Mesendoderm (in vitro differentiated cells): ENCODE measurements at regions not wholly inside any gene's neighbourhood (a gene's known extent, or its start where the extent isn't known, plus 50 kb on each side); places are given as distances from the start of the nearest gene placed in this dataset.

Experiments
- DNase-seq: peaks from one replicate; pipeline ENCODE4 v3.0.0; 2013
- H2AK5ac ChIP-seq: 2 replicates; pipeline ENCODE4 v1.6.1; 2013; ENCODE audit warnings: low read length, inconsistent platforms
- H2BK120ac ChIP-seq: 2 replicates; pipeline ENCODE4 v1.6.1; 2013; ENCODE audit warnings: low read depth, mild to moderate bottlenecking, low read length, moderate library complexity, mixed read lengths
- H2BK15ac ChIP-seq: replicated peaks from 2 replicates; pipeline ENCODE4 v1.6.1; 2013; ENCODE audit warnings: low read depth, mild to moderate bottlenecking, moderate library complexity
- H2BK5ac ChIP-seq: 2 replicates; pipeline ENCODE4 v1.6.1; 2013; ENCODE audit warnings: low read length, inconsistent platforms
- H3K18ac ChIP-seq: 2 replicates; pipeline ENCODE4 v1.6.1; 2013; ENCODE audit warnings: mild to moderate bottlenecking, low read length, mixed read lengths
- H3K23ac ChIP-seq: one replicate; pipeline ENCODE4 v1.6.1; 2013; ENCODE audit warnings: low read length
- H3K27ac ChIP-seq: 2 replicates; pipeline ENCODE4 v1.5.1; 2013; ENCODE audit warnings: low read depth, mild to moderate bottlenecking, inconsistent platforms, low read length, moderate library complexity
- H3K27me3 ChIP-seq: 2 replicates; pipeline ENCODE4 v1.6.1; 2013; ENCODE audit warnings: low read length, control low read depth, mild to moderate bottlenecking, inconsistent platforms; ENCODE audit not compliant: insufficient read depth, poor library complexity
- H3K36me3 ChIP-seq: 2 replicates; pipeline ENCODE4 v1.6.1; 2013; ENCODE audit warnings: low read length, inconsistent platforms; ENCODE audit not compliant: control insufficient read depth, insufficient read depth
- H3K4ac ChIP-seq: one replicate; pipeline ENCODE4 v1.6.1; 2013; ENCODE audit warnings: low read depth, mild to moderate bottlenecking, low read length, moderate library complexity
- H3K4me1 ChIP-seq: 2 replicates; pipeline ENCODE4 v1.6.1; 2013; ENCODE audit warnings: low read depth, low read length, inconsistent platforms; ENCODE audit not compliant: control insufficient read depth
- H3K4me2 ChIP-seq: 2 replicates; pipeline ENCODE4 v1.6.1; 2013; ENCODE audit warnings: low read length
- H3K4me3 ChIP-seq: 2 replicates; pipeline ENCODE4 v1.5.1; 2013; ENCODE audit warnings: mild to moderate bottlenecking, low read length
- H3K56ac ChIP-seq: one replicate; pipeline ENCODE4 v1.6.1; 2013; ENCODE audit warnings: low read length
- H3K79me1 ChIP-seq: 2 replicates; pipeline ENCODE4 v1.6.1; 2013; ENCODE audit warnings: low read length, inconsistent platforms
- H3K79me2 ChIP-seq: 2 replicates; pipeline ENCODE4 v1.6.1; 2013; ENCODE audit warnings: mild to moderate bottlenecking, low read length; ENCODE audit not compliant: control insufficient read depth, insufficient read depth
- H3K9ac ChIP-seq: 2 replicates; pipeline ENCODE4 v1.6.1; 2013; ENCODE audit warnings: low read length, inconsistent platforms
- H4K5ac ChIP-seq: one replicate; pipeline ENCODE4 v1.6.1; 2013; ENCODE audit warnings: low read length
- H4K8ac ChIP-seq: one replicate; pipeline ENCODE4 v1.6.1; 2013; ENCODE audit warnings: low read depth, mild to moderate bottlenecking, control low read depth, low read length, moderate library complexity
- WGBS: extraction: QIAGEN DNeasy Blood & Tissue Kit; methylation state at CpG from one replicate; pipeline ENCODE4 v1.1.7; 2013; ENCODE audit warnings: low lambda C conversion rate, missing lambda C conversion rate; ENCODE audit not compliant: insufficient coverage; ENCODE audit errors: extremely low coverage; 5-methylcytosine and 5-hydroxymethylcytosine counted together

DNA sequence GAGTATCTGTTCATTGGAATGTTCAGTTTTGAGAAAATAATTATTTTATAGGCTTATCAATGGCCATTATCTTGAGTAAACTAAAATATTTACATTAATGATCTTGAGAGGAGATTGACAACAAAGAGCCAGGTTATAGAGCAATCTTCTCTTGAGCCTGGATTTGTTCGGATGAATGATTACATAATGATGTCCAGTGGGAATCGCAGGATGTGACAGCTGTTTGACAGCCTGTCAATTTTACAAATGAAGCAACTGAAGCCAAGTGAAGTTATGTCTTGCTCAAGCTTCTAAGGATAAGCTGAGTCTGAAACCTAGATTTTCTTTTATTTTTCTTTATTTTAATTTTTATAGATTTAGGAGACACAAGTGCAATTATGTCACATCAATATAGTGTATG, 52.1 kb upstream of the BACH1 start:
- no peak overlapping the region for H3K4me3 ChIP-seq
- no peak overlapping the region for H2AK5ac ChIP-seq
- H3K4me1 ChIP-seq, result no peaks in the 10 kb centered on the region
- H3K36me3 ChIP-seq, result no peaks in the 10 kb centered on the region
- H3K18ac ChIP-seq, result no peak overlapping the region
- no peak overlapping the region for H3K4me2 ChIP-seq
- WGBS, result no CpG with 5 or more reads among the region's 2 CpGs
- H3K79me2 ChIP-seq, result no peaks in the 10 kb centered on the region
- no peak overlapping the region for H2BK5ac ChIP-seq
- H3K23ac ChIP-seq, result no peak overlapping the region
- H3K79me1 ChIP-seq, result no peaks in the 10 kb centered on the region
- no peak overlapping the region for H3K4ac ChIP-seq
- H2BK15ac ChIP-seq, result no peak overlapping the region
- no peak overlapping the region for H3K56ac ChIP-seq
- no peaks in the 10 kb centered on the region for H3K27me3 ChIP-seq
- no peak overlapping the region for H3K9ac ChIP-seq
- no peak overlapping the region for H4K5ac ChIP-seq
- no peak overlapping the region for H4K8ac ChIP-seq
- DNase-seq, result no peak
- H2BK120ac ChIP-seq, result no peak overlapping the region
- H3K27ac ChIP-seq, result no peak overlapping the region

GRCh38 chr21:29248124-29248523, 50.6 kb upstream of the BACH1 start:
- no peak overlapping the region for H4K5ac ChIP-seq
- no peak overlapping the region for H2BK5ac ChIP-seq
- no peak overlapping the region for H2BK15ac ChIP-seq
- no peaks in the 10 kb centered on the region for H3K4me1 ChIP-seq
- H2AK5ac ChIP-seq, result no peak overlapping the region
- H3K27ac ChIP-seq, result no peak overlapping the region
- H3K23ac ChIP-seq, result no peak overlapping the region
- WGBS, result no CpG with 5 or more reads among the region's 1 CpG
- H3K56ac ChIP-seq, result no peak overlapping the region
- no peaks in the 10 kb centered on the region for H3K36me3 ChIP-seq
- DNase-seq, result no peak
- H3K9ac ChIP-seq, result no peak overlapping the region
- H3K79me2 ChIP-seq, result no peaks in the 10 kb centered on the region
- H3K18ac ChIP-seq, result no peak overlapping the region
- H3K4me3 ChIP-seq, result no peak overlapping the region
- no peaks in the 10 kb centered on the region for H3K27me3 ChIP-seq
- no peak overlapping the region for H3K4me2 ChIP-seq
- H2BK120ac ChIP-seq, result no peak overlapping the region
- H4K8ac ChIP-seq, result no peak overlapping the region
- H3K4ac ChIP-seq, result no peak overlapping the region
- H3K79me1 ChIP-seq, result no peaks in the 10 kb centered on the region
